ENCODE measurements at regions not wholly inside any gene's neighbourhood (a gene's known extent, or its start where the extent isn't known, plus 50 kb on each side); places are given as distances from the start of the nearest gene placed in this dataset.
A peak's percentile ranks its signal among the peaks of the same experiment; 100 is the strongest.

GRCh38 chr6:163948250-163948649 lies 533.7 kb downstream of the QKI start:
- H3K27me3 ChIP-seq (ENCODE audit: low read depth, low read length), result no peaks in the 10 kb centered on the region
- H3K36me3 ChIP-seq (replicated peaks; ENCODE audit: low read depth, low read length), result no peaks in the 10 kb centered on the region
- no peaks in the 10 kb centered on the region for H3K79me2 ChIP-seq (ENCODE audit: low read length)
- H3K9ac ChIP-seq (ENCODE audit: low read length), result no peak overlapping the region
- no peaks in the 10 kb centered on the region for H3K9me3 ChIP-seq (ENCODE audit: insufficient read depth, low read length)
- H3K4me3 ChIP-seq (ENCODE audit: low read length), result no peak overlapping the region
- no peaks in the 10 kb centered on the region for H4K20me1 ChIP-seq (ENCODE audit: insufficient read depth, low read length)
- no peak overlapping the region for H2AFZ ChIP-seq (ENCODE audit: low read depth, low read length)
- TF ChIP-seq CTCF (IDR thresholded peaks at IDR 0.05; ENCODE audit: low read depth, low read length) (no peak), EZH2phosphoT487 (IDR thresholded peaks at IDR 0.05; ENCODE audit: low read depth) (no peak)
- H3K4me1 ChIP-seq (ENCODE audit: low read length), result peaks cover 24% of the 10 kb centered on the region
- H3K4me2 ChIP-seq (ENCODE audit: low read length), result no peak overlapping the region
- no peak overlapping the region for H3K27ac ChIP-seq (ENCODE audit: low read length)

GRCh38 chr6:163947276-163947675 lies 532.8 kb downstream of the QKI start:
- Histone ChIP-seq H2AFZ (ENCODE audit: low read depth, low read length) (no peak overlapping the region), H3K4me3 (ENCODE audit: low read length) (no peak overlapping the region), H3K9me3 (ENCODE audit: insufficient read depth, low read length) (no peaks in the 10 kb centered on the region), H3K27me3 (ENCODE audit: low read depth, low read length) (no peaks in the 10 kb centered on the region; the same call in 1 of the 2 replicates), H3K27ac (ENCODE audit: low read length) (no peak overlapping the region), H3K36me3 (replicated peaks; ENCODE audit: low read depth, low read length) (no peaks in the 10 kb centered on the region), H4K20me1 (ENCODE audit: insufficient read depth, low read length) (no peaks in the 10 kb centered on the region), H3K4me2 (ENCODE audit: low read length) (peak overlapping the region; percentile 97; the same call in 1 of the 2 replicates), H3K79me2 (ENCODE audit: low read length) (no peaks in the 10 kb centered on the region), H3K9ac (ENCODE audit: low read length) (no peak overlapping the region), H3K4me1 (ENCODE audit: low read length) (peaks cover 24% of the 10 kb centered on the region)
- no peak for TF ChIP-seq EZH2phosphoT487 (IDR thresholded peaks at IDR 0.05; ENCODE audit: low read depth)
- TF ChIP-seq CTCF (IDR thresholded peaks at IDR 0.05; ENCODE audit: low read depth, low read length), result no peak

- Histone ChIP-seq H3K9me3 (ENCODE audit: insufficient read depth, low read length) (no peaks in the 10 kb centered on the region), H2AFZ (ENCODE audit: low read depth, low read length) (peak overlapping the region; percentile 62), H3K4me3 (ENCODE audit: low read length) (peak overlapping the region; percentile 75), H4K20me1 (ENCODE audit: insufficient read depth, low read length) (no peaks in the 10 kb centered on the region), H3K4me2 (ENCODE audit: low read length) (peak overlapping the region; percentile 97), H3K9ac (ENCODE audit: low read length) (peak overlapping the region; percentile 40), H3K27me3 (ENCODE audit: low read depth, low read length) (no peaks in the 10 kb centered on the region; the same call in 1 of the 2 replicates), H3K36me3 (replicated peaks; ENCODE audit: low read depth, low read length) (no peaks in the 10 kb centered on the region), H3K27ac (ENCODE audit: low read length) (no peak overlapping the region), H3K4me1 (ENCODE audit: low read length) (peaks cover 24% of the 10 kb centered on the region), H3K79me2 (ENCODE audit: low read length) (no peaks in the 10 kb centered on the region)
- TF ChIP-seq CTCF (IDR thresholded peaks at IDR 0.05; ENCODE audit: low read depth, low read length), result no peak
- TF ChIP-seq EZH2phosphoT487 (IDR thresholded peaks at IDR 0.05; ENCODE audit: low read depth), result no peak
Observed at GRCh38 chr6:163946437-163946836, 531.9 kb downstream of the QKI start.

GRCh38 chr6:163945808-163946207 lies 531.3 kb downstream of the QKI start:
- no peaks in the 10 kb centered on the region; the same call in 1 of the 2 replicates for H3K27me3 ChIP-seq (ENCODE audit: low read depth, low read length)
- H3K9ac ChIP-seq (ENCODE audit: low read length), result peak overlapping the region; percentile 40
- H3K27ac ChIP-seq (ENCODE audit: low read length), result no peak overlapping the region
- H2AFZ ChIP-seq (ENCODE audit: low read depth, low read length), result peak overlapping the region; percentile 62; the same call in 1 of the 2 replicates
- peak overlapping the region; percentile 75 for H3K4me3 ChIP-seq (ENCODE audit: low read length)
- TF ChIP-seq CTCF (IDR thresholded peaks at IDR 0.05; ENCODE audit: low read depth, low read length) (no peak), EZH2phosphoT487 (IDR thresholded peaks at IDR 0.05; ENCODE audit: low read depth) (no peak)
- H3K4me1 ChIP-seq (ENCODE audit: low read length), result peaks cover 24% of the 10 kb centered on the region
- H3K4me2 ChIP-seq (ENCODE audit: low read length), result peak overlapping the region; percentile 97
- H3K9me3 ChIP-seq (ENCODE audit: insufficient read depth, low read length), result no peaks in the 10 kb centered on the region
- H3K79me2 ChIP-seq (ENCODE audit: low read length), result no peaks in the 10 kb centered on the region
- H3K36me3 ChIP-seq (replicated peaks; ENCODE audit: low read depth, low read length), result no peaks in the 10 kb centered on the region
- H4K20me1 ChIP-seq (ENCODE audit: insufficient read depth, low read length), result no peaks in the 10 kb centered on the region
